ENCODE measurements at regions not wholly inside any gene's neighbourhood (a gene's known extent, or its start where the extent isn't known, plus 50 kb on each side); places are given as distances from the start of the nearest gene placed in this dataset.

DNA sequence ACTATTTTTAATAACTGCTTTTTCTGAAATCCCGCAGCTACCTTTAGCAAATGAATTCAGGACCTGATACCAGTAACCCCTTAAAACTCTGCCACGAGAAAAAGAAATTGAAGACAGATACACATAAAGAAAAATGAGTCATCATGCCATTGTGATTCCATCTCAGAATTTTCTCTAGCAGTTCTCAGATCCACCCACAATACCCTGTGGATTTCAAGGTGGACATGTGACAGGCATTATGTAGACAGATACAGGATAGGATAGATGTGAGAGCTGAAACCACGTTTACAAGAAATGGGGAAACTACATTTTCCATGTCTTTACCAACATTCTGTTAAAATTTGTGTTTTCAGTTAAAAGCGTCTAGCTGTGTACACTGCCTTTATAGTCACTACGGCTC lies 291.9 kb upstream of the NR2F2 start:
- Histone ChIP-seq H3K9ac (ENCODE audit: low read depth, low read length) (no peak overlapping the region), H3K27ac (ENCODE audit: low read length) (no peak overlapping the region), H3K4me2 (ENCODE audit: insufficient read depth, low read length) (no peak overlapping the region), H3K9me3 (ENCODE audit: insufficient read depth, low read length, severe bottlenecking) (no peaks in the 10 kb centered on the region), H3K36me3 (ENCODE audit: insufficient read depth, low read length) (no peaks in the 10 kb centered on the region), H4K20me1 (ENCODE audit: insufficient read depth, low read length) (no peaks in the 10 kb centered on the region), H3K79me2 (ENCODE audit: insufficient read depth, low read length) (no peaks in the 10 kb centered on the region), H3K4me1 (ENCODE audit: insufficient read depth, low read length) (peaks cover 16% of the 10 kb centered on the region), H3K27me3 (ENCODE audit: insufficient read depth, low read length, poor library complexity) (peaks cover 27% of the 10 kb centered on the region), H2AFZ (ENCODE audit: low read depth, low read length) (no peak overlapping the region), H3K4me3 (ENCODE audit: low read depth in 1 of 2, low read length in 2 of 2) (no peak overlapping the region)
- no peak for DNase-seq
- no peak for ATAC-seq (ENCODE audit: insufficient read depth, low read depth)
- no peak for TF ChIP-seq EZH2 (IDR thresholded peaks at IDR 0.05; ENCODE audit: borderline replicate concordance, low read depth, low read length, severe bottlenecking)
- TF ChIP-seq, protein P1, sequence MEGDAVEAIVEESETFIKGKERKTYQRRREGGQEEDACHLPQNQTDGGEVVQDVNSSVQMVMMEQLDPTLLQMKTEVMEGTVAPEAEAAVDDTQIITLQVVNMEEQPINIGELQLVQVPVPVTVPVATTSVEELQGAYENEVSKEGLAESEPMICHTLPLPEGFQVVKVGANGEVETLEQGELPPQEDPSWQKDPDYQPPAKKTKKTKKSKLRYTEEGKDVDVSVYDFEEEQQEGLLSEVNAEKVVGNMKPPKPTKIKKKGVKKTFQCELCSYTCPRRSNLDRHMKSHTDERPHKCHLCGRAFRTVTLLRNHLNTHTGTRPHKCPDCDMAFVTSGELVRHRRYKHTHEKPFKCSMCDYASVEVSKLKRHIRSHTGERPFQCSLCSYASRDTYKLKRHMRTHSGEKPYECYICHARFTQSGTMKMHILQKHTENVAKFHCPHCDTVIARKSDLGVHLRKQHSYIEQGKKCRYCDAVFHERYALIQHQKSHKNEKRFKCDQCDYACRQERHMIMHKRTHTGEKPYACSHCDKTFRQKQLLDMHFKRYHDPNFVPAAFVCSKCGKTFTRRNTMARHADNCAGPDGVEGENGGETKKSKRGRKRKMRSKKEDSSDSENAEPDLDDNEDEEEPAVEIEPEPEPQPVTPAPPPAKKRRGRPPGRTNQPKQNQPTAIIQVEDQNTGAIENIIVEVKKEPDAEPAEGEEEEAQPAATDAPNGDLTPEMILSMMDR (IDR thresholded peaks at IDR 0.05; ENCODE audit: borderline replicate concordance, extremely low read depth, low read length, poor library complexity, severe bottlenecking), result no peak

DNA sequence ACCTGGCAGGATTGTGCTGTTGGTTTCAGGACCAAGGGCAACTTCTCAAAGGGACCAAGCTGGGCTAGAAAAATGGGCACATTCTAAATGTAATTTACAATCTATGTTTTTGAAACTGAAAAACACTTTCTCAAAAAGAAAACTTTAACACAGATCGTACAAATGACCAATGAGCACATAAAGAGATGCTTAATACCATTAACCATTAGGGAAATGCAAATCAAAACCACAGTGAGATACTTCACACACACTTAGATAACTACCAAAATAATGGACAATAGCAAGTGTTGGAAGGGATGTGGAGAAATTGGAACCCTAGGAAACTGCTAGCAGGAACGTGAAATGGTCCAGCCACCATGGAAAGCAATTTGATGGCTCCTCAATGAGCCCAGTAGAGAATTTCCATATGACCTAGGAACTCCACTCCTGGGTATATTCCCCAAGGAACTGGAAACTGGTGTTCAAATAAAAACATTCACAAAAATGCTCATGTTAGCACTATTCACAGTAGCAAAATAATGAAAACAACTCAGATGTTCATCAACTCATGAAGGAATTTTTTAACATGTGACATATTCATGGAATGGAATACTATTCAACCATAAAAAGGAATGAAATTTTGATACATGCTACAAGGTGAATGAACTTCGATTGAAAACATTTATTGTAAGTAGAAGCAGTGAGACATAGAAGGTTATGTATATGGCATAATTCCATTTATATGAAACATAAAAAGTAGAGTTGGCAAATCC lies 288.3 kb upstream of the NR2F2 start:
- Histone ChIP-seq H3K27me3 (ENCODE audit: insufficient read depth, low read length, poor library complexity) (peaks cover 20% of the 10 kb centered on the region), H3K4me1 (ENCODE audit: insufficient read depth, low read length) (peaks cover 7% of the 10 kb centered on the region; the same call in 1 of the 2 replicates), H3K9ac (ENCODE audit: low read depth, low read length) (no peak overlapping the region), H3K36me3 (ENCODE audit: insufficient read depth, low read length) (no peaks in the 10 kb centered on the region), H3K4me3 (ENCODE audit: low read depth in 1 of 2, low read length in 2 of 2) (no peak overlapping the region), H3K4me2 (ENCODE audit: insufficient read depth, low read length) (no peak overlapping the region), H3K9me3 (ENCODE audit: insufficient read depth, low read length, severe bottlenecking) (no peaks in the 10 kb centered on the region), H3K79me2 (ENCODE audit: insufficient read depth, low read length) (no peaks in the 10 kb centered on the region), H4K20me1 (ENCODE audit: insufficient read depth, low read length) (no peaks in the 10 kb centered on the region), H2AFZ (ENCODE audit: low read depth, low read length) (no peak overlapping the region), H3K27ac (ENCODE audit: low read length) (no peak overlapping the region)
- TF ChIP-seq, protein P1 (IDR thresholded peaks at IDR 0.05; ENCODE audit: borderline replicate concordance, extremely low read depth, low read length, poor library complexity, severe bottlenecking), result no peak
- no peak for TF ChIP-seq EZH2 (IDR thresholded peaks at IDR 0.05; ENCODE audit: borderline replicate concordance, low read depth, low read length, severe bottlenecking)
- DNase-seq, result no peak
- ATAC-seq (ENCODE audit: insufficient read depth, low read depth), result no peak

DNA sequence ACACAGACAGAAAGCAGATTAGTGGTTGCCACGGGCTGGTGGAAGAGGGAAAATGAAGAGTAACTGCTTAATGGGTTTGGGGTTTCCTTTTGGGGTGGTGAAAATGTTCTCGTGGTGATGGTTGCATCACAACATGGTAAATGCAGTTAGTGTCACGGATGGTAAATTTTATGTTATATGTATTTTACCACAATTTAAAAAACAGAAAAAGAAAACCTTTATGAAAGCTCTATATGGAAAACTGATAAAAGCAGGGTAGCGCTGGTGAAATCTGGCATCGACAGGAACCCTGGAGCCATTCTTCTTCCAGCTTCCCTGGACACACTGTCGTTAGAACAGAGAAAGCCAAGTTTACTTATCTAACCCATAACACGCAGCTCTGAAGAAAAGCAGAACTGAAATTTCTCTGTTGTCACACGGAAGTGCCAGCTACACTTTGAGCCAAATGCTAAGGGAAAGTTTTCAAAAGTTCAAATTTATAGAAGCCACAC lies 287.7 kb upstream of the NR2F2 start:
- Histone ChIP-seq H3K9ac (ENCODE audit: low read depth, low read length) (no peak overlapping the region), H3K36me3 (ENCODE audit: insufficient read depth, low read length) (no peaks in the 10 kb centered on the region), H4K20me1 (ENCODE audit: insufficient read depth, low read length) (no peaks in the 10 kb centered on the region), H3K79me2 (ENCODE audit: insufficient read depth, low read length) (no peaks in the 10 kb centered on the region), H3K4me3 (ENCODE audit: low read depth in 1 of 2, low read length in 2 of 2) (no peak overlapping the region), H3K4me1 (ENCODE audit: insufficient read depth, low read length) (peaks cover under 1% of the 10 kb centered on the region; the same call in 1 of the 2 replicates), H3K9me3 (ENCODE audit: insufficient read depth, low read length, severe bottlenecking) (no peaks in the 10 kb centered on the region), H2AFZ (ENCODE audit: low read depth, low read length) (no peak overlapping the region), H3K4me2 (ENCODE audit: insufficient read depth, low read length) (no peak overlapping the region), H3K27me3 (ENCODE audit: insufficient read depth, low read length, poor library complexity) (peaks cover 20% of the 10 kb centered on the region), H3K27ac (ENCODE audit: low read length) (no peak overlapping the region)
- ATAC-seq (ENCODE audit: insufficient read depth, low read depth) (no peak), DNase-seq (no peak)
- TF ChIP-seq, protein P1 (IDR thresholded peaks at IDR 0.05; ENCODE audit: borderline replicate concordance, extremely low read depth, low read length, poor library complexity, severe bottlenecking), result no peak
- TF ChIP-seq EZH2 (IDR thresholded peaks at IDR 0.05; ENCODE audit: borderline replicate concordance, low read depth, low read length, severe bottlenecking), result no peak
